ENCODE measurements at regions not wholly inside any gene's neighbourhood (a gene's known extent, or its start where the extent isn't known, plus 50 kb on each side); places are given as distances from the start of the nearest gene placed in this dataset.

DNA sequence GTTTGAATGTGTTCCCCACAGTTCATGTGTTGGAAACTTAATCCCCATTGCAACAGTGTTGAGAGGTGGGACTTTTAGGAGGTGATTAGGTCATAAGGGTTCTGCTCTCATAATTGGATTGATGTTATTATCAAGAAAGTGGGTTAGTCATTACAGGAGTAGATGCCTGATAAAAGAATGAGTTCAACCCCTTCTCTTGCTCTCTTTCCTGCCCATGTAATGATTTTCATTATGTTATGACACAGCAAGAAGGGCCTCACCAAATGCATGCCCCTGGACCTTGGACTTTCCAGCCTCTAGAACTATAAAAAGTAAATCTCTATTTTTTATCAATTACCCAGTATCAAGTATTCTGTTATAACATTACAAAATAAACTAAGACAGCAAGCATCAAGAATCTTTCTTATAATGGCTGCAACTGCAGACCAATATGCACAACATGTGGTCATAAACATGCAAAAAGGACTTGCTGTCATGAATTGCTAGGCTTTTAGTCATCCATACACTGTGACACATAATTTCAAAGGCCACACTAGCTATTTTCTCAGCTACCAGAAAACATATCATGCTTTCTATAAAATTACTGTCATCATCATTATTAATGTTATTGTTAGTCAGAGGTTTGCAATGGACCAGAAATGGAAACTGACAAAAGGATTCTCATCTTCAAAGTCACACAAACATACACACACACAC, 99.9 kb upstream of the GUCY1A2 start:
- Histone ChIP-seq H3K4me1 (ENCODE audit: low read depth) (no peaks in the 10 kb centered on the region), H3K4me3 (no peak overlapping the region), H3K27ac (no peak overlapping the region), H3K36me3 (no peaks in the 10 kb centered on the region), H3K9me3 (ENCODE audit: low read depth) (no peaks in the 10 kb centered on the region), H3K27me3 (no peaks in the 10 kb centered on the region)
- TF ChIP-seq, protein P1, sequence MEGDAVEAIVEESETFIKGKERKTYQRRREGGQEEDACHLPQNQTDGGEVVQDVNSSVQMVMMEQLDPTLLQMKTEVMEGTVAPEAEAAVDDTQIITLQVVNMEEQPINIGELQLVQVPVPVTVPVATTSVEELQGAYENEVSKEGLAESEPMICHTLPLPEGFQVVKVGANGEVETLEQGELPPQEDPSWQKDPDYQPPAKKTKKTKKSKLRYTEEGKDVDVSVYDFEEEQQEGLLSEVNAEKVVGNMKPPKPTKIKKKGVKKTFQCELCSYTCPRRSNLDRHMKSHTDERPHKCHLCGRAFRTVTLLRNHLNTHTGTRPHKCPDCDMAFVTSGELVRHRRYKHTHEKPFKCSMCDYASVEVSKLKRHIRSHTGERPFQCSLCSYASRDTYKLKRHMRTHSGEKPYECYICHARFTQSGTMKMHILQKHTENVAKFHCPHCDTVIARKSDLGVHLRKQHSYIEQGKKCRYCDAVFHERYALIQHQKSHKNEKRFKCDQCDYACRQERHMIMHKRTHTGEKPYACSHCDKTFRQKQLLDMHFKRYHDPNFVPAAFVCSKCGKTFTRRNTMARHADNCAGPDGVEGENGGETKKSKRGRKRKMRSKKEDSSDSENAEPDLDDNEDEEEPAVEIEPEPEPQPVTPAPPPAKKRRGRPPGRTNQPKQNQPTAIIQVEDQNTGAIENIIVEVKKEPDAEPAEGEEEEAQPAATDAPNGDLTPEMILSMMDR (IDR thresholded peaks at IDR 0.05; ENCODE audit: low read depth, low read length), result no peak
- no peak for DNase-seq (ENCODE audit: low read depth in 1 of 2, low spot score in 1 of 2)

GRCh38 chr11:107116358-107116757, 98.1 kb upstream of the GUCY1A2 start:
- no peak overlapping the region for H3K4me3 ChIP-seq
- peak in 1 of 2 donors; percentile 50 for DNase-seq (ENCODE audit: low read depth in 1 of 2, low spot score in 1 of 2)
- TF ChIP-seq, protein P1 (IDR thresholded peaks at IDR 0.05; ENCODE audit: low read depth, low read length), result no peak

DNA sequence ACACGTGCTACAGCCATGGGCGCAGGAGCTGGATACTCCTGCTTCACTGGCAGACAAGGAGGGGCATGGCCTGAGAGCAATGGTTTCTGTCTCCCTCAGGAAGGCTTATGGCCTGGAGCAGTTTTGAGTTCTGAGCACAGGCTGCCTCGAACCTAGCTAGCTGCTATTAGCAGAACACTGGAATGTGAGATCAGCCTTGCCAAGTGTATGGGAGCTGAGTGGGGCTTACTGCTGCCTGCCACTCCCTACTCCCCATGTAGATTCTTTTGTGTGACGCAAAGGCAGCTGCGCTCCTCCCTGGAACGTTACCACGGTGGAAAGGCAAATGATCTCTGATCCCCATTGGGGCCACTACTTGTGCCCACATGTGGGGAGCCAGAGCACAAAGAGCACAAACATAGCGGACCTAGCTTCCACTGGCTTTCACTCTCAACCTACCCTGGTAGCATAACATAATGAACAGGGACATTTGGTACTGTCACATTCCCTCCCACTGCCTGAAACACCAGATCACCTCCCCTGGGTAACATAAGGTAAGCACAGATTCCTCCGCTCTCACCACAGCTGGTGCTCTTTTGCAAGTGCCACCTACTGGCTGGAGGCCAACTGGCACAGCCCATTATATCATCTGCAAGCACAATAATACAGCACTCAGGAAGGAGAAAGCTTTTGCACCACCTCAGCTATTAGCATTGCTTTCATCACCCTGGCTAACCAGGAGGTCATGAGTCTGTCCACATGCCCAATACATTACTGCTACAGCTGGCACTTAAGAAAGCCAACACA, 84.6 kb upstream of the GUCY1A2 start:
- Histone ChIP-seq H3K4me1 (ENCODE audit: low read depth) (no peaks in the 10 kb centered on the region), H3K27me3 (no peaks in the 10 kb centered on the region), H3K9me3 (ENCODE audit: low read depth) (no peaks in the 10 kb centered on the region), H3K4me3 (no peak overlapping the region), H3K27ac (no peak overlapping the region), H3K36me3 (no peaks in the 10 kb centered on the region)
- TF ChIP-seq, protein P1 (IDR thresholded peaks at IDR 0.05; ENCODE audit: low read depth, low read length), result no peak
- DNase-seq (ENCODE audit: low read depth in 1 of 2, low spot score in 1 of 2), result no peak

More at GRCh38 chr11:107116358-107116757, 98.1 kb upstream of the GUCY1A2 start:
- Histone ChIP-seq H3K9me3 (ENCODE audit: low read depth) (no peaks in the 10 kb centered on the region), H3K4me1 (ENCODE audit: low read depth) (no peaks in the 10 kb centered on the region), H3K27ac (no peak overlapping the region), H3K36me3 (no peaks in the 10 kb centered on the region), H3K27me3 (no peaks in the 10 kb centered on the region)

DNA sequence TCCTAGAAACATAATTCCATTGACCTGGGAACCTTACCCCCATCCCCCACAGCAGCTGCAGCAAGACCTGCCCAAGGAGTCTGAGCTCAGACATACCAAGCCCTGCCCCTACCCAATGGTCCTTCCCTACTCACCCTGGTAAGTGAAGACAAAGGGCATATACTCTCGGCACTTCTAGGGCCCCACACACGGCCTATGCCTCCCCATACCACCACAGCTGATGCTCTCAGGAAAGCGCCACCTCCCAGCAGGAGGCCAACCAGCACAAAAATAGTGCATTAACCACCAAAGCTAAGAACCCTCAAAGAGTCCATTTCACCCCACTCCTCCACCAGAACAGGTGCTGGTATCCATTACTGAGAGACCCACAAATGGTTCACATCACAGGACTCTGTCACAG, 74.4 kb upstream of the GUCY1A2 start:
- no peak for DNase-seq (ENCODE audit: low read depth in 1 of 2, low spot score in 1 of 2)
- Histone ChIP-seq H3K27me3 (no peaks in the 10 kb centered on the region), H3K27ac (no peak overlapping the region), H3K4me1 (ENCODE audit: low read depth) (no peaks in the 10 kb centered on the region), H3K36me3 (no peaks in the 10 kb centered on the region), H3K9me3 (ENCODE audit: low read depth) (no peaks in the 10 kb centered on the region), H3K4me3 (no peak overlapping the region)
- TF ChIP-seq, protein P1 (IDR thresholded peaks at IDR 0.05; ENCODE audit: low read depth, low read length), result no peak

- Histone ChIP-seq H3K27ac (no peak overlapping the region), H3K9me3 (ENCODE audit: low read depth) (no peaks in the 10 kb centered on the region), H3K4me1 (ENCODE audit: low read depth) (no peaks in the 10 kb centered on the region), H3K27me3 (no peaks in the 10 kb centered on the region), H3K4me3 (no peak overlapping the region), H3K36me3 (no peaks in the 10 kb centered on the region)
- TF ChIP-seq, protein P1 (IDR thresholded peaks at IDR 0.05; ENCODE audit: low read depth, low read length), result no peak
- DNase-seq (ENCODE audit: low read depth in 1 of 2, low spot score in 1 of 2), result no peak
Measured at GRCh38 chr11:107078375-107078774, 60.1 kb upstream of the GUCY1A2 start.
